Adrenal gland (tissue), 5 donors: ENCODE measurements at regions not wholly inside any gene's neighbourhood (a gene's known extent, or its start where the extent isn't known, plus 50 kb on each side); places are given as distances from the start of the nearest gene placed in this dataset.

Experiments used
- POLR2A ChIP-seq, 2 donors: fragments of 450-650 bp; IDR thresholded peaks; one replicate each; pipeline ENCODE4 v1.6.1; 2017; ENCODE audit warnings: antibody characterized with exemption in 2 of 2, mild to moderate bottlenecking in 2 of 2, moderate library complexity in 1 of 2
- TF ChIP-seq, protein P1 (sequence below), 6 experiments: fragments of 450-650 bp in 4 of 6; fragments of 200-600 bp in 2 of 6; sonication (generic) in 1 of 6; IDR thresholded peaks; 1 replicate in 5 of 6; 2 replicates in 1 of 6; pipeline versions ENCODE4 v1.5.1 to v1.8.0; 2016 to 2021; ENCODE audit warnings: antibody characterized with exemption in 6 of 6, mild to moderate bottlenecking in 2 of 6, moderate library complexity in 1 of 6
- donor health status: DM: no; HTN: no; CAD: no.

DNA sequence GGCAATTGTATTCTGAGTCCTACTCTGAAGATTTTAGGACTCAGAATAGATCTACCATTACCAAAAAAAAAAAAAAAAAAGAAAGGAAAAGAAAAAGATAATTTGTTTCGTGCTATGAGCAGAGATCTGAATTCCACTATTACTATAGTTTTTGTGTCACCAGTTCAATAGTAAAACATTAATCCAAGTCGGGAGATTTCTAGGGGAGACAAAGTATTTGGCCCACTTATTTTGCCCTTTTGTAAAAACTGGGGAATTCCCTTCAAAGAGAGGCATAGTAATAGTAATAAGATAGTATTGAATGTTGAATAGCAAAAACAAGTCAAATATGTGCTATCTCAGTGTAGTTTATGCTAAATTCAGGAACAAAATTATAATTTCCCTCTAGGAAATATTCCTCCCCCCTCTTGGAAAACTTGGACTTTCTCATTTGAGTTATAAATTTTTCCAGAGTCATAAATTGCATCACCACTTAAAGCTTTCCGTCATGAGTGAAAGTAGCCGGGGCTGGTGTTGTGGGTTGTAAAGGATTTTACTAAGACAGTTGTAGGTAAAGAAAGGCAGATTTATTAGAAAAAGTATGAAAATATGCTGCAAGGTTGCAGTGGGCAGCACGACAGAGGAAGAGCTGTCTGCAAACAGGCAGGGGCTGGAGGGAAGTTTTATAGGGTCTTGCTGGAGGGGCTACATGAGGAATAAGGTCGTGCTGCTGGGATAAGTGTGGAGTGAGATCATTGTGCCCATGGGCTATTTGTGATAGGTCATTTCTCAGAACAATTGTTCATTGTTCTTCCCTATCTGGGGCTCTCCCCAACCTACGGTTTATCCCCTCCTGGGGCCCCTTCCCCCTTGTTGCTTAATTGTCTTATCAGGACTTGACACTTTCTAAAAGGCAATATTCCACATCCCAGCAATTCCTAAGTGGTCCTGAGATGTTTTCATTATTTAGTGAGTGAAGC is 1009.9 kb downstream of the PLA2G4A start:
- no peak for TF ChIP-seq POLR2A (IDR thresholded peaks at IDR 0.05)
- TF ChIP-seq, protein P1, sequence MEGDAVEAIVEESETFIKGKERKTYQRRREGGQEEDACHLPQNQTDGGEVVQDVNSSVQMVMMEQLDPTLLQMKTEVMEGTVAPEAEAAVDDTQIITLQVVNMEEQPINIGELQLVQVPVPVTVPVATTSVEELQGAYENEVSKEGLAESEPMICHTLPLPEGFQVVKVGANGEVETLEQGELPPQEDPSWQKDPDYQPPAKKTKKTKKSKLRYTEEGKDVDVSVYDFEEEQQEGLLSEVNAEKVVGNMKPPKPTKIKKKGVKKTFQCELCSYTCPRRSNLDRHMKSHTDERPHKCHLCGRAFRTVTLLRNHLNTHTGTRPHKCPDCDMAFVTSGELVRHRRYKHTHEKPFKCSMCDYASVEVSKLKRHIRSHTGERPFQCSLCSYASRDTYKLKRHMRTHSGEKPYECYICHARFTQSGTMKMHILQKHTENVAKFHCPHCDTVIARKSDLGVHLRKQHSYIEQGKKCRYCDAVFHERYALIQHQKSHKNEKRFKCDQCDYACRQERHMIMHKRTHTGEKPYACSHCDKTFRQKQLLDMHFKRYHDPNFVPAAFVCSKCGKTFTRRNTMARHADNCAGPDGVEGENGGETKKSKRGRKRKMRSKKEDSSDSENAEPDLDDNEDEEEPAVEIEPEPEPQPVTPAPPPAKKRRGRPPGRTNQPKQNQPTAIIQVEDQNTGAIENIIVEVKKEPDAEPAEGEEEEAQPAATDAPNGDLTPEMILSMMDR (IDR thresholded peaks at IDR 0.05): no peak
